GM10266 (cell line): ENCODE measurements at regions not wholly inside any gene's neighbourhood (a gene's known extent, or its start where the extent isn't known, plus 50 kb on each side); places are given as distances from the start of the nearest gene placed in this dataset.

Experiments used
- DNase-seq: peaks from one replicate; pipeline ENCODE4 v3.0.0; 2012; ENCODE audit errors: extremely low spot score
- TF ChIP-seq, protein P1 (sequence below): IDR thresholded peaks from 2 replicates; pipeline ENCODE4 v1.5.1; 2012; ENCODE audit warnings: mild to moderate bottlenecking, low read depth; ENCODE audit not compliant: control insufficient read depth, insufficient read depth; ENCODE audit errors: missing control alignments

DNA sequence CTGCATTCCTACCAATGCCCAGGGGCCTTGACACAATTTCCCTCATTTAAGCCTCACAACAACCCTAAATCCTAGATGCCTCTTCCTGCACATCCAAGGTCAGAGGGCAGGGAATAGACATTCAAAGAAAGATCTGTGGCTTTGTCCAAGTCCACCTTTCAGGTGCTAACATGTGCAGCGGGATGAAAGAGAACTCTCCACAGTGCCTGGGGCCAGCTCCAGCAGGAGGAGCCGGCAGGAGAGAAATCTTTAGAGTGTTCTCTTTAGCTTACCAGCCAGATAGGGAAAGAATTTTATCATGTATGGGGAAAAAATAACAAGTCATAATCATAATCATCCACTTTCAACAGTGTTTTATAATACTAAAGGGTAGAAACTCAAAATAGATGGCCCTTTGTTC is 319.7 kb downstream of the MATN1 start:
- TF ChIP-seq, protein P1, sequence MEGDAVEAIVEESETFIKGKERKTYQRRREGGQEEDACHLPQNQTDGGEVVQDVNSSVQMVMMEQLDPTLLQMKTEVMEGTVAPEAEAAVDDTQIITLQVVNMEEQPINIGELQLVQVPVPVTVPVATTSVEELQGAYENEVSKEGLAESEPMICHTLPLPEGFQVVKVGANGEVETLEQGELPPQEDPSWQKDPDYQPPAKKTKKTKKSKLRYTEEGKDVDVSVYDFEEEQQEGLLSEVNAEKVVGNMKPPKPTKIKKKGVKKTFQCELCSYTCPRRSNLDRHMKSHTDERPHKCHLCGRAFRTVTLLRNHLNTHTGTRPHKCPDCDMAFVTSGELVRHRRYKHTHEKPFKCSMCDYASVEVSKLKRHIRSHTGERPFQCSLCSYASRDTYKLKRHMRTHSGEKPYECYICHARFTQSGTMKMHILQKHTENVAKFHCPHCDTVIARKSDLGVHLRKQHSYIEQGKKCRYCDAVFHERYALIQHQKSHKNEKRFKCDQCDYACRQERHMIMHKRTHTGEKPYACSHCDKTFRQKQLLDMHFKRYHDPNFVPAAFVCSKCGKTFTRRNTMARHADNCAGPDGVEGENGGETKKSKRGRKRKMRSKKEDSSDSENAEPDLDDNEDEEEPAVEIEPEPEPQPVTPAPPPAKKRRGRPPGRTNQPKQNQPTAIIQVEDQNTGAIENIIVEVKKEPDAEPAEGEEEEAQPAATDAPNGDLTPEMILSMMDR = no peak
- no peak for DNase-seq

DNA sequence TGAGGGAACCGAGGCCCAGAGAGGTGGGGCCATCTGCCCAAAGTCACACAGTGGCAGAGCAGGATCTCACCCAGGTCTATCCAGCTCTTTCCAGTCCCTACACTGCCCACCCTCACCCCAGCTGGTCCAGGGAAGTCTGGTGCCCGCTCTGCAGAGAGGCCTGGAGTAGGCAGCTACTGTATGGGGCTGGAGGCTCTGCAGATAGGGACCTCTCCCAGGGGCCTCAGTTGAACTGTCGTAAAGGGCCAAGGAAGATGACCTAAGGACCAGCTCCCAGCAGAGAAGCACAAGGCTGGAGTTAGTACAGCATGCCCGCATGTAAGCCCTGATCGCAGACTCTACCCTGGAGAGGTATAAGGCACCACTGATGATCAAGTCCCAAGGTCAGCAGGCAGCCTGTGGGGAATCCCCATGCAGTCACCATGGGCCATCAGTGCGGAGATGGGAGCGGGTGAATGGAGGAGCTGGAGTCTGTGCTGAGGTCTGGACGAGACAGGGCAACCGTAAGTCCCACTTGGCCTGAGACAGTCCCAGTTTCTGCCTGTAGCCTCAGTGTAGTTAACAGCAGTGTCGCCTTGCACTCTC is 320.2 kb downstream of the MATN1 start:
- DNase-seq = no peak
- TF ChIP-seq, protein P1 = no peak

GRCh38 chr1:30402031-30402430 is 321.4 kb downstream of the MATN1 start:
- TF ChIP-seq, protein P1 = no peak
- DNase-seq = no peak

- no peak for DNase-seq
- TF ChIP-seq, protein P1 = no peak
Observed at GRCh38 chr1:30400507-30400906, 322.9 kb downstream of the MATN1 start.

- no peak for DNase-seq
- TF ChIP-seq, protein P1 = no peak
Observed at GRCh38 chr1:30399026-30399425, 324.4 kb downstream of the MATN1 start.

DNA sequence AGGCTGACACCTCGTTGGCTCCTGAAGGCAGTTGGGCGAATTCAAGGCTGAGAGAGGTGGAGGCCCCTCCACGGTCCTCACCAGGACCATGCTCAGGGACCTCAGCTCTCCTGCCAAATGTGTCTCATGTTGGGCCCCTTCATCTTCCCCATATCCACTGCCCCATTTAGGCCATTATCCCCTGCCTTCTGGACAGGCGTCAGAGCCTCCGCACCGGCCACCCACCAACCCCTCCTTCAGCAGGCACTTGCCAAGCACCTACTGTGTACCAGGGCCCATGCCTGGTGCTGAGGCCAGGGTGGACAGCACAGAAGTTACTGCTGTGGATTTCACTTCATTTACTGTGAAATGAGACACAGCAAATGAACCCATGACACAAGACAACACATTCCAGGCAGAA is 325.8 kb downstream of the MATN1 start:
- DNase-seq = no peak
- TF ChIP-seq, protein P1 = no peak

GRCh38 chr1:30395631-30396030 is 327.8 kb downstream of the MATN1 start:
- DNase-seq = no peak
- TF ChIP-seq, protein P1 = no peak
